Endodermal cell (in vitro differentiated cells): ENCODE measurements at regions not wholly inside any gene's neighbourhood (a gene's known extent, or its start where the extent isn't known, plus 50 kb on each side); places are given as distances from the start of the nearest gene placed in this dataset.

Experiments used
- DNase-seq: peaks from one replicate; pipeline ENCODE4 v3.0.0-alpha.2; 2017
- H3K27ac ChIP-seq: 2 replicates; pipeline ENCODE4 v1.5.1; 2013; ENCODE audit warnings: mild to moderate bottlenecking, low read depth, low read length, moderate library complexity
- H3K27me3 ChIP-seq: 2 replicates; pipeline ENCODE4 v1.6.1; 2013; ENCODE audit warnings: mild to moderate bottlenecking, low read length, moderate library complexity; ENCODE audit not compliant: insufficient read depth, control insufficient read depth, poor library complexity, severe bottlenecking
- H3K36me3 ChIP-seq: 2 replicates; pipeline ENCODE4 v1.7.0; 2013; ENCODE audit warnings: mild to moderate bottlenecking, low read length, moderate library complexity; ENCODE audit not compliant: control insufficient read depth, insufficient read depth
- H3K4me1 ChIP-seq: one replicate; pipeline ENCODE4 v1.7.0; 2013; ENCODE audit warnings: low read length; ENCODE audit not compliant: control insufficient read depth, insufficient read depth
- H3K4me3 ChIP-seq: 2 replicates; pipeline ENCODE4 v1.5.1; 2013; ENCODE audit warnings: mild to moderate bottlenecking, low read length, moderate library complexity
- H3K9ac ChIP-seq: 2 replicates; pipeline ENCODE4 v1.6.1; 2013; ENCODE audit warnings: mild to moderate bottlenecking, low read length, moderate library complexity; ENCODE audit not compliant: poor library complexity, severe bottlenecking; ENCODE audit errors: extremely low read depth
- H3K9me3 ChIP-seq: 2 replicates; pipeline ENCODE4 v1.6.1; 2013; ENCODE audit warnings: mild to moderate bottlenecking, low read length, moderate library complexity; ENCODE audit not compliant: control insufficient read depth
- H3K27ac Mint-ChIP-seq: 2 replicates; pipeline ENCODE4 v1.8.0; 2020; ENCODE audit warnings: mixed read lengths
- H3K27me3 Mint-ChIP-seq: 2 replicates; pipeline ENCODE4 v1.8.0; 2021; ENCODE audit warnings: mild to moderate bottlenecking, mixed read lengths; ENCODE audit not compliant: insufficient read depth
- H3K36me3 Mint-ChIP-seq: 2 replicates; pipeline ENCODE4 v1.8.0; 2020; ENCODE audit warnings: low read depth, mixed read lengths
- H3K4me1 Mint-ChIP-seq: 2 replicates; pipeline ENCODE4 v1.8.0; 2020; ENCODE audit warnings: mixed read lengths
- H3K4me3 Mint-ChIP-seq: 2 replicates; pipeline ENCODE4 v1.8.0; 2020; ENCODE audit warnings: mild to moderate bottlenecking, moderate library complexity, mixed read lengths
- H3K9me3 Mint-ChIP-seq: 2 replicates; pipeline ENCODE4 v1.8.0; 2020; ENCODE audit warnings: mild to moderate bottlenecking, mixed read lengths
- WGBS, 2 experiments: methylation state at CpG; one replicate each; pipeline versions ENCODE4 v1.1.5 to v1.1.7; 2013; ENCODE audit warnings: missing lambda C conversion rate in 2 of 2, mixed read lengths in 1 of 2; ENCODE audit not compliant: insufficient coverage in 1 of 2, insufficient read length in 1 of 2; 5-methylcytosine and 5-hydroxymethylcytosine counted together
- TF ChIP-seq, protein P1 (sequence below): fragments of 200-600 bp; sonication (generic); conservative IDR thresholded peaks from 2 replicates; pipeline ENCODE4 v1.5.0; 2021; ENCODE audit warnings: antibody characterized with exemption, mild to moderate bottlenecking

- Mint-ChIP-seq H3K27ac (no peak overlapping the region), H3K4me1 (peaks cover 13% of the 10 kb centered on the region), H3K9me3 (no peaks in the 10 kb centered on the region), H3K36me3 (no peaks in the 10 kb centered on the region), H3K4me3 (no peak overlapping the region), H3K27me3 (no peaks in the 10 kb centered on the region)
- Histone ChIP-seq H3K9ac (no peak overlapping the region), H3K9me3 (no peaks in the 10 kb centered on the region), H3K27ac (no peak overlapping the region), H3K36me3 (no peaks in the 10 kb centered on the region), H3K4me3 (peak overlapping the region; percentile 3), H3K4me1 (peaks cover 4% of the 10 kb centered on the region), H3K27me3 (no peaks in the 10 kb centered on the region)
- DNase-seq: peak; percentile 57
- WGBS, 2 experiments: 83 to 89% methylated on average over 2 of the region's 2 CpGs
- TF ChIP-seq, protein P1, sequence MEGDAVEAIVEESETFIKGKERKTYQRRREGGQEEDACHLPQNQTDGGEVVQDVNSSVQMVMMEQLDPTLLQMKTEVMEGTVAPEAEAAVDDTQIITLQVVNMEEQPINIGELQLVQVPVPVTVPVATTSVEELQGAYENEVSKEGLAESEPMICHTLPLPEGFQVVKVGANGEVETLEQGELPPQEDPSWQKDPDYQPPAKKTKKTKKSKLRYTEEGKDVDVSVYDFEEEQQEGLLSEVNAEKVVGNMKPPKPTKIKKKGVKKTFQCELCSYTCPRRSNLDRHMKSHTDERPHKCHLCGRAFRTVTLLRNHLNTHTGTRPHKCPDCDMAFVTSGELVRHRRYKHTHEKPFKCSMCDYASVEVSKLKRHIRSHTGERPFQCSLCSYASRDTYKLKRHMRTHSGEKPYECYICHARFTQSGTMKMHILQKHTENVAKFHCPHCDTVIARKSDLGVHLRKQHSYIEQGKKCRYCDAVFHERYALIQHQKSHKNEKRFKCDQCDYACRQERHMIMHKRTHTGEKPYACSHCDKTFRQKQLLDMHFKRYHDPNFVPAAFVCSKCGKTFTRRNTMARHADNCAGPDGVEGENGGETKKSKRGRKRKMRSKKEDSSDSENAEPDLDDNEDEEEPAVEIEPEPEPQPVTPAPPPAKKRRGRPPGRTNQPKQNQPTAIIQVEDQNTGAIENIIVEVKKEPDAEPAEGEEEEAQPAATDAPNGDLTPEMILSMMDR: no peak
Observed at GRCh38 chr6:93136111-93136510, 283.2 kb downstream of the EPHA7 start.

GRCh38 chr6:93124006-93124632 lies 295.2 kb downstream of the EPHA7 start:
- no peaks in the 10 kb centered on the region for H3K27me3 Mint-ChIP-seq
- H3K9ac ChIP-seq: no peak overlapping the region
- TF ChIP-seq, protein P1: no peak
- no peaks in the 10 kb centered on the region for H3K9me3 Mint-ChIP-seq
- H3K4me1 ChIP-seq: no peaks in the 10 kb centered on the region
- no peaks in the 10 kb centered on the region for H3K27me3 ChIP-seq
- peaks cover 7% of the 10 kb centered on the region for H3K4me1 Mint-ChIP-seq
- no peaks in the 10 kb centered on the region for H3K9me3 ChIP-seq
- H3K27ac ChIP-seq: no peak overlapping the region
- no peak overlapping the region for H3K27ac Mint-ChIP-seq
- H3K4me3 Mint-ChIP-seq: no peak overlapping the region
- H3K36me3 ChIP-seq: no peaks in the 10 kb centered on the region
- DNase-seq: no peak
- 90 to 96% methylated on average over 2 of the region's 2 CpGs for WGBS, 2 experiments
- H3K36me3 Mint-ChIP-seq: no peaks in the 10 kb centered on the region
- no peak overlapping the region for H3K4me3 ChIP-seq

DNA sequence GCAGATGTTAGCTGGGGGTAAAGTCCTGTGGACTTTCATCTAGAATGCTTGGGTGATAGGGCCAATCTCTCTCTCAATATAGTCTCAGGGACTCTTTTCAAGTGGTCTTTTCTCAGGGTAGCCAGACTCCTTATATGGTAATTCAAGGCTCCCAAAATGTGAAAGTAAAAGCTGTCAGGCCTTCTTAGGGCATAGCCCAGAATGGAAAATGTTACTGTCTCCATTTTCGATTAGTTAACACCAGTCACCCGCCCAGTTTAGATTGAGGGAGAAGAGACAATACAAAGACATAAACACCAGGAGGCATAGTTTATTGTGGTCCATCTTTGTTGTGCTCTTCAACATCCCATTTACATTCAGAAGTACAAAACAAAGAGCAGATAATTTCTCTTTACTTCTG lies 295.8 kb downstream of the EPHA7 start:
- H3K9me3 Mint-ChIP-seq: no peaks in the 10 kb centered on the region

More for the DNA sequence above, 295.8 kb downstream of the EPHA7 start:
- H3K27me3 ChIP-seq: no peaks in the 10 kb centered on the region
- no peaks in the 10 kb centered on the region for H3K4me1 ChIP-seq
- no peak overlapping the region for H3K4me3 ChIP-seq
- WGBS, 2 experiments: 88% methylated on average over 2 of the region's 2 CpGs; no CpG with 5 or more reads in 1 of the 2 experiments
- H3K9ac ChIP-seq: no peak overlapping the region
- TF ChIP-seq, protein P1: peak; percentile 35
- Mint-ChIP-seq H3K4me3 (no peak overlapping the region), H3K36me3 (no peaks in the 10 kb centered on the region), H3K27ac (no peak overlapping the region), H3K27me3 (no peaks in the 10 kb centered on the region), H3K4me1 (peaks cover 7% of the 10 kb centered on the region)
- H3K36me3 ChIP-seq: no peaks in the 10 kb centered on the region
- H3K27ac ChIP-seq: no peak overlapping the region
- no peaks in the 10 kb centered on the region for H3K9me3 ChIP-seq
- no peak for DNase-seq
